ENCODE measurements at regions not wholly inside any gene's neighbourhood (a gene's known extent, or its start where the extent isn't known, plus 50 kb on each side); places are given as distances from the start of the nearest gene placed in this dataset.

DNA sequence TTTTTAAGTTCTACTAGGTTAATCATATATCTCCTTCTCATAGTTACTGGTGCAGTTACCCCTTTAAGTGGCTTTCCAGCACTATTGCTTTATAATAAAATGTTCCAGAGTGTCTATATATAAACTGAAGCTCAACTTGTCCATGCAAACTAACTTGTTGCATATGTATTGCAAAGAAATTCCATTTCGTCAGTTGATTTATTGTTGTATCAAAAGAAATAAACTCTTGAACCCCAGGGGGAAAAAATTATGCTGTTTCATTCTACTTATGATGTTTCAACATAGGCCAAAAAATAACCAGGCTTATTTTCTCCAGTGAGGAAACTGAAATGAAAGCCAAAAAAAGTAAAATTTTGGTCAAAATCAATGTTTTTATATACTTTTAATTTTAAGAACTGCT is 491.9 kb downstream of the NR4A2 start:
- ATAC-seq (ENCODE audit: low read depth): no peak
- Histone ChIP-seq H4K20me1 (ENCODE audit: control insufficient read depth, insufficient read depth, low read length, poor library complexity, severe bottlenecking) (no peaks in the 10 kb centered on the region), H3K79me2 (ENCODE audit: control insufficient read depth, insufficient read depth, low read length) (no peaks in the 10 kb centered on the region), H3K27ac (ENCODE audit: low read length in 2 of 2) (no peak overlapping the region), H3K27me3 (replicated peaks in 1 of 4; ENCODE audit: control extremely low read depth in 1 of 4, control insufficient read depth in 3 of 4, insufficient read depth in 4 of 4, low read length in 3 of 4) (no peaks in the 10 kb centered on the region), H3K4me2 (replicated peaks; ENCODE audit: low read depth, low read length, poor library complexity, severe bottlenecking) (no peak overlapping the region), H3K4me1 (ENCODE audit: control insufficient read depth in 2 of 2, insufficient read depth in 2 of 2, low read length in 2 of 2) (no peaks in the 10 kb centered on the region), H3K36me3 (replicated peaks in 1 of 2; ENCODE audit: control extremely low read depth in 1 of 2, control insufficient read depth in 1 of 2, extremely low read depth in 1 of 2, insufficient read depth in 2 of 2, low read length in 1 of 2) (no peaks in the 10 kb centered on the region), H3K9ac (ENCODE audit: low read length) (no peak overlapping the region), H3K9me3 (ENCODE audit: control extremely low read depth in 1 of 3, control insufficient read depth in 2 of 3, insufficient read depth in 1 of 3, low read length in 2 of 3) (no peaks in the 10 kb centered on the region), H2AFZ (ENCODE audit: insufficient read depth, low read depth, low read length, poor library complexity, severe bottlenecking) (no peak overlapping the region), H3K4me3 (ENCODE audit: control extremely low read depth in 1 of 5, extremely low read depth in 1 of 5, insufficient read depth in 1 of 5, low read depth in 2 of 5, low read length in 4 of 5) (no peak overlapping the region)
- H3K4me1 Mint-ChIP-seq: no peaks in the 10 kb centered on the region
- no peaks in the 10 kb centered on the region for H3K9me3 Mint-ChIP-seq (ENCODE audit: insufficient read depth)
- intact Hi-C loops (cut with micrococcal nuclease): no loop called here
- no peaks in the 10 kb centered on the region for H3K27me3 Mint-ChIP-seq
- no peak overlapping the region for H3K4me3 Mint-ChIP-seq
- H3K27ac Mint-ChIP-seq: no peak overlapping the region
- no peak for DNase-seq
- POLR2A ChIA-PET: no interaction called here
- no CpG with 5 or more reads among the region's 1 CpG for WGBS (ENCODE audit: insufficient coverage)
- TF ChIP-seq, protein P1, sequence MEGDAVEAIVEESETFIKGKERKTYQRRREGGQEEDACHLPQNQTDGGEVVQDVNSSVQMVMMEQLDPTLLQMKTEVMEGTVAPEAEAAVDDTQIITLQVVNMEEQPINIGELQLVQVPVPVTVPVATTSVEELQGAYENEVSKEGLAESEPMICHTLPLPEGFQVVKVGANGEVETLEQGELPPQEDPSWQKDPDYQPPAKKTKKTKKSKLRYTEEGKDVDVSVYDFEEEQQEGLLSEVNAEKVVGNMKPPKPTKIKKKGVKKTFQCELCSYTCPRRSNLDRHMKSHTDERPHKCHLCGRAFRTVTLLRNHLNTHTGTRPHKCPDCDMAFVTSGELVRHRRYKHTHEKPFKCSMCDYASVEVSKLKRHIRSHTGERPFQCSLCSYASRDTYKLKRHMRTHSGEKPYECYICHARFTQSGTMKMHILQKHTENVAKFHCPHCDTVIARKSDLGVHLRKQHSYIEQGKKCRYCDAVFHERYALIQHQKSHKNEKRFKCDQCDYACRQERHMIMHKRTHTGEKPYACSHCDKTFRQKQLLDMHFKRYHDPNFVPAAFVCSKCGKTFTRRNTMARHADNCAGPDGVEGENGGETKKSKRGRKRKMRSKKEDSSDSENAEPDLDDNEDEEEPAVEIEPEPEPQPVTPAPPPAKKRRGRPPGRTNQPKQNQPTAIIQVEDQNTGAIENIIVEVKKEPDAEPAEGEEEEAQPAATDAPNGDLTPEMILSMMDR (IDR thresholded peaks at IDR 0.05): no peak
- TF ChIP-seq EZH2 (IDR thresholded peaks at IDR 0.05; ENCODE audit: borderline replicate concordance, insufficient read depth, low read depth, low read length, poor library complexity, severe bottlenecking): no peak
- CTCF ChIA-PET: no interaction called here

DNA sequence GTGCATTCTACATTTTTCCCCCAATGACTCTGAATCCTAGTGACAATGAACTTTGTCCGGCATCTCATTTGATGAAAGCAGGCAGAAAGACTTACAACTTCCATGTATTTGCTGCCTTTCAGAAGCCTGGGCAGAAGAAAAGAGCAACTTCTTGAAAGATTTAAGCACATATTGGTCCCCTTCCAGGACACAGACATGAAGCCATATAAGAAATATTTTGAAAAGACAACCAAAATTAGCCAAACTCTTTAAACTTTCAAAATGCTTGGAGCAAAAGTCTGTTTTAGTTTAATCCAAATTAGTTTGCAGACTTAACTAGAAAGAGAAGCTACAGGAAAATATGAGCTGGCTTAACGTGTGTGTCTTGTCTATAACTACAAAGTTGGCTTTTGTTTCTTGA is 492.5 kb downstream of the NR4A2 start:
- Mint-ChIP-seq H3K4me3 (no peak overlapping the region), H3K27me3 (no peaks in the 10 kb centered on the region), H3K9me3 (ENCODE audit: insufficient read depth) (no peaks in the 10 kb centered on the region), H3K27ac (no peak overlapping the region), H3K4me1 (no peaks in the 10 kb centered on the region)
- DNase-seq: no peak
- no peaks in the 10 kb centered on the region for H4K20me1 ChIP-seq (ENCODE audit: control insufficient read depth, insufficient read depth, low read length, poor library complexity, severe bottlenecking)
- no peaks in the 10 kb centered on the region for H3K4me1 ChIP-seq (ENCODE audit: control insufficient read depth in 2 of 2, insufficient read depth in 2 of 2, low read length in 2 of 2)
- H3K9ac ChIP-seq (ENCODE audit: low read length): no peak overlapping the region
- TF ChIP-seq EZH2 (IDR thresholded peaks at IDR 0.05; ENCODE audit: borderline replicate concordance, insufficient read depth, low read depth, low read length, poor library complexity, severe bottlenecking): no peak
- TF ChIP-seq, protein P1 (IDR thresholded peaks at IDR 0.05): no peak
- no peaks in the 10 kb centered on the region for H3K9me3 ChIP-seq (ENCODE audit: control extremely low read depth in 1 of 3, control insufficient read depth in 2 of 3, insufficient read depth in 1 of 3, low read length in 2 of 3)
- no peak overlapping the region for H3K27ac ChIP-seq (ENCODE audit: low read length in 2 of 2)
- POLR2A ChIA-PET: no interaction called here
- H3K4me3 ChIP-seq (ENCODE audit: control extremely low read depth in 1 of 5, extremely low read depth in 1 of 5, insufficient read depth in 1 of 5, low read depth in 2 of 5, low read length in 4 of 5): no peak overlapping the region
- CTCF ChIA-PET: no interaction called here
- no peak for ATAC-seq (ENCODE audit: low read depth)
- H3K79me2 ChIP-seq (ENCODE audit: control insufficient read depth, insufficient read depth, low read length): no peaks in the 10 kb centered on the region
- no peaks in the 10 kb centered on the region for H3K27me3 ChIP-seq (replicated peaks in 1 of 4; ENCODE audit: control extremely low read depth in 1 of 4, control insufficient read depth in 3 of 4, insufficient read depth in 4 of 4, low read length in 3 of 4)
- no peak overlapping the region for H3K4me2 ChIP-seq (replicated peaks; ENCODE audit: low read depth, low read length, poor library complexity, severe bottlenecking)
- no peaks in the 10 kb centered on the region for H3K36me3 ChIP-seq (replicated peaks in 1 of 2; ENCODE audit: control extremely low read depth in 1 of 2, control insufficient read depth in 1 of 2, extremely low read depth in 1 of 2, insufficient read depth in 2 of 2, low read length in 1 of 2)
- no peak overlapping the region for H2AFZ ChIP-seq (ENCODE audit: insufficient read depth, low read depth, low read length, poor library complexity, severe bottlenecking)
- 87% methylated on average over 2 of the region's 2 CpGs for WGBS (ENCODE audit: insufficient coverage)
- intact Hi-C loops (cut with micrococcal nuclease): no loop called here

All from B cell (primary cell).